Endodermal cell (in vitro differentiated cells): ENCODE measurements at regions not wholly inside any gene's neighbourhood (a gene's known extent, or its start where the extent isn't known, plus 50 kb on each side); places are given as distances from the start of the nearest gene placed in this dataset.

Experiments used
- DNase-seq: peaks from one replicate; pipeline ENCODE4 v3.0.0-alpha.2; 2017
- H3K27ac ChIP-seq: 2 replicates; pipeline ENCODE4 v1.5.1; 2013; ENCODE audit warnings: mild to moderate bottlenecking, low read depth, low read length, moderate library complexity
- H3K27me3 ChIP-seq: 2 replicates; pipeline ENCODE4 v1.6.1; 2013; ENCODE audit warnings: mild to moderate bottlenecking, low read length, moderate library complexity; ENCODE audit not compliant: insufficient read depth, control insufficient read depth, poor library complexity, severe bottlenecking
- H3K36me3 ChIP-seq: 2 replicates; pipeline ENCODE4 v1.7.0; 2013; ENCODE audit warnings: mild to moderate bottlenecking, low read length, moderate library complexity; ENCODE audit not compliant: control insufficient read depth, insufficient read depth
- H3K4me1 ChIP-seq: one replicate; pipeline ENCODE4 v1.7.0; 2013; ENCODE audit warnings: low read length; ENCODE audit not compliant: control insufficient read depth, insufficient read depth
- H3K4me3 ChIP-seq: 2 replicates; pipeline ENCODE4 v1.5.1; 2013; ENCODE audit warnings: mild to moderate bottlenecking, low read length, moderate library complexity
- H3K9ac ChIP-seq: 2 replicates; pipeline ENCODE4 v1.6.1; 2013; ENCODE audit warnings: mild to moderate bottlenecking, low read length, moderate library complexity; ENCODE audit not compliant: poor library complexity, severe bottlenecking; ENCODE audit errors: extremely low read depth
- H3K9me3 ChIP-seq: 2 replicates; pipeline ENCODE4 v1.6.1; 2013; ENCODE audit warnings: mild to moderate bottlenecking, low read length, moderate library complexity; ENCODE audit not compliant: control insufficient read depth
- H3K27ac Mint-ChIP-seq: 2 replicates; pipeline ENCODE4 v1.8.0; 2020; ENCODE audit warnings: mixed read lengths
- H3K27me3 Mint-ChIP-seq: 2 replicates; pipeline ENCODE4 v1.8.0; 2021; ENCODE audit warnings: mild to moderate bottlenecking, mixed read lengths; ENCODE audit not compliant: insufficient read depth
- H3K36me3 Mint-ChIP-seq: 2 replicates; pipeline ENCODE4 v1.8.0; 2020; ENCODE audit warnings: low read depth, mixed read lengths
- H3K4me1 Mint-ChIP-seq: 2 replicates; pipeline ENCODE4 v1.8.0; 2020; ENCODE audit warnings: mixed read lengths
- H3K4me3 Mint-ChIP-seq: 2 replicates; pipeline ENCODE4 v1.8.0; 2020; ENCODE audit warnings: mild to moderate bottlenecking, moderate library complexity, mixed read lengths
- H3K9me3 Mint-ChIP-seq: 2 replicates; pipeline ENCODE4 v1.8.0; 2020; ENCODE audit warnings: mild to moderate bottlenecking, mixed read lengths
- WGBS, 2 experiments: methylation state at CpG; one replicate each; pipeline versions ENCODE4 v1.1.5 to v1.1.7; 2013; ENCODE audit warnings: missing lambda C conversion rate in 2 of 2, mixed read lengths in 1 of 2; ENCODE audit not compliant: insufficient coverage in 1 of 2, insufficient read length in 1 of 2; 5-methylcytosine and 5-hydroxymethylcytosine counted together
- TF ChIP-seq, protein P1 (sequence below): fragments of 200-600 bp; sonication (generic); conservative IDR thresholded peaks from 2 replicates; pipeline ENCODE4 v1.5.0; 2021; ENCODE audit warnings: antibody characterized with exemption, mild to moderate bottlenecking

DNA sequence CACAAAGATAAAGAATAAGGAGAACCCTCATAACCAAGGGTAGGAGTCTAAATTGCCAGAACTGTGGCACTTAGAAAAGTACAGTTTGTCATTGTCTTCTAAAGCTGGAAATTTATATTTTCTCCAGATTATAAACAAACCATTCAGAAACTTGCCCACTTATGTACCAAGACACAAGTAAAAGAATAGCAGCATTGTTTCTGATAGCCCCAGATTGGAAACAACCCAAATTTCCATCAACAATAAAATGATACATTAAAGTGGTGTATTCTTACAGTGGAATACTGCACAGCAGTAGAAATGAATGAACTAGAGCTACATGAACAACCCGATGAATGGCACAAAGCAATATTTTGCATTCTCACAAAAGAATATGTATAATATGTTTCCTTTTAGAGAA lies 63.1 kb upstream of the PDHA1 start:
- H3K27ac Mint-ChIP-seq = no peak overlapping the region
- Histone ChIP-seq H3K27ac (no peak overlapping the region), H3K36me3 (no peaks in the 10 kb centered on the region), H3K4me1 (no peaks in the 10 kb centered on the region), H3K9me3 (peaks cover 12% of the 10 kb centered on the region), H3K4me3 (no peak overlapping the region), H3K9ac (no peak overlapping the region), H3K27me3 (no peaks in the 10 kb centered on the region)
- DNase-seq = no peak
- no CpG with 5 or more reads among the region's 1 CpG for WGBS, 2 experiments
- H3K36me3 Mint-ChIP-seq = peaks cover 2% of the 10 kb centered on the region
- H3K9me3 Mint-ChIP-seq = peaks cover 70% of the 10 kb centered on the region
- no peaks in the 10 kb centered on the region for H3K4me1 Mint-ChIP-seq
- TF ChIP-seq, protein P1, sequence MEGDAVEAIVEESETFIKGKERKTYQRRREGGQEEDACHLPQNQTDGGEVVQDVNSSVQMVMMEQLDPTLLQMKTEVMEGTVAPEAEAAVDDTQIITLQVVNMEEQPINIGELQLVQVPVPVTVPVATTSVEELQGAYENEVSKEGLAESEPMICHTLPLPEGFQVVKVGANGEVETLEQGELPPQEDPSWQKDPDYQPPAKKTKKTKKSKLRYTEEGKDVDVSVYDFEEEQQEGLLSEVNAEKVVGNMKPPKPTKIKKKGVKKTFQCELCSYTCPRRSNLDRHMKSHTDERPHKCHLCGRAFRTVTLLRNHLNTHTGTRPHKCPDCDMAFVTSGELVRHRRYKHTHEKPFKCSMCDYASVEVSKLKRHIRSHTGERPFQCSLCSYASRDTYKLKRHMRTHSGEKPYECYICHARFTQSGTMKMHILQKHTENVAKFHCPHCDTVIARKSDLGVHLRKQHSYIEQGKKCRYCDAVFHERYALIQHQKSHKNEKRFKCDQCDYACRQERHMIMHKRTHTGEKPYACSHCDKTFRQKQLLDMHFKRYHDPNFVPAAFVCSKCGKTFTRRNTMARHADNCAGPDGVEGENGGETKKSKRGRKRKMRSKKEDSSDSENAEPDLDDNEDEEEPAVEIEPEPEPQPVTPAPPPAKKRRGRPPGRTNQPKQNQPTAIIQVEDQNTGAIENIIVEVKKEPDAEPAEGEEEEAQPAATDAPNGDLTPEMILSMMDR = no peak
- H3K27me3 Mint-ChIP-seq = no peaks in the 10 kb centered on the region
- H3K4me3 Mint-ChIP-seq = no peak overlapping the region

DNA sequence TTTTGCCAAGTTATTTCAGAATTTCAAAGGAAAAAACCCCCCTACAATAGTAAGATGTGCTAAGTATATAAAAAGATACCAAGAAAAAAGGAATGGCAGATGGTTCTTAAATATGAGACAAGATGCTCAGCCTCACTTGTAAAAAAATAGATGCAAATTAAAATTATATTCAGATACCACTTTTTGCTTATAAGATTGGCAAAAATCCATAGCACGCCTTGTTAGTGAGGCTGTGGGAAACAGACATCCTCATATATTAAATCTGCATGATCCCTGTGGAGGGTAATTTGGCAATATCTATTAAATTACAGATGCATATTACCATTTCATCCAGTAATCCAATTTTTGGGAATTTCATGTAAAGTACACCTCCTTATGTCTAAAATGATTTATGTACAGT lies 62.5 kb upstream of the PDHA1 start:
- no peaks in the 10 kb centered on the region for H3K27me3 Mint-ChIP-seq
- no peak overlapping the region for H3K27ac Mint-ChIP-seq
- Histone ChIP-seq H3K36me3 (no peaks in the 10 kb centered on the region), H3K4me3 (no peak overlapping the region), H3K27me3 (no peaks in the 10 kb centered on the region), H3K4me1 (no peaks in the 10 kb centered on the region), H3K9ac (no peak overlapping the region), H3K27ac (no peak overlapping the region), H3K9me3 (peaks cover 18% of the 10 kb centered on the region)
- no peak overlapping the region for H3K4me3 Mint-ChIP-seq
- TF ChIP-seq, protein P1 = no peak
- H3K9me3 Mint-ChIP-seq = peaks cover 71% of the 10 kb centered on the region
- peaks cover 2% of the 10 kb centered on the region for H3K36me3 Mint-ChIP-seq
- no peak for DNase-seq
- WGBS, 2 experiments = no CpG with 5 or more reads among the region's 1 CpG
- H3K4me1 Mint-ChIP-seq = no peaks in the 10 kb centered on the region

DNA sequence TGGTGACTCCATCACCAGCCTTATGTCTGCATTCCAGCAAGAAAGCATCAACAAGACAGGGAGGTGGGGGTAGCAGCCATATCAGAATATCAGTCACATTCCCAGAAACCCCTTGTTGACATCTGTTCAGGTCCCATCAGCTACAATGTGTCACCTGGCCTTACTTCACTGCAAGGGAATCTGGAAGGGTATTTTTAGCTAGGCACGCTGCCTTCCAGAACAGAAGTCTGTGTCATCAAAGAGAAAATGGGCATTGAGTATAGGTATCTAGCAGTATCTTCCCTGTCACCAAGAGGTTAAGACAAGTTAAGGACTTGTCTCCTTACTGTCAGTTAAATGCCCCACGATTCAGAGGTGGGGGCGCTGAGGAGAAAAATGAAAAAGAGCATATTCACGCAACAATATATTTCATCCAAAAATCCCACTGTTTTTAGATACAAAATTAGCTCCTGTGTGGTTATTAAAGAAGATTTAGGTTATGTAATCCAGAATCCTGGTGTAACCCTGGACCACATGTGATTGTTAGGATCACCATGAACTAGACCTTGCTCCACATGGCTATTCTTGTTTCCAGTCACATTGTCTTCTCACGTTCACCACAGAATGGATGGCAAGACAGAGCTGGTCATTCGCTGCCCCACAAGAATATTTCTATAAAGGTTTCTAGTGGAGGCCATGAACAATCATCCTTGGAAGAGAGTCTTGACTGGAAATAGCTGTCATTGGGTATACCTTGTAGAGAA lies 60.0 kb upstream of the PDHA1 start:
- H3K27me3 Mint-ChIP-seq = no peaks in the 10 kb centered on the region
- no peak overlapping the region for H3K27ac Mint-ChIP-seq
- Histone ChIP-seq H3K36me3 (no peaks in the 10 kb centered on the region), H3K4me1 (no peaks in the 10 kb centered on the region), H3K4me3 (no peak overlapping the region), H3K27me3 (no peaks in the 10 kb centered on the region), H3K9ac (no peak overlapping the region), H3K9me3 (peaks cover 19% of the 10 kb centered on the region), H3K27ac (no peak overlapping the region)
- no peak for DNase-seq
- H3K9me3 Mint-ChIP-seq = peaks cover 76% of the 10 kb centered on the region
- TF ChIP-seq, protein P1 = no peak
- H3K4me3 Mint-ChIP-seq = no peak overlapping the region
- no peaks in the 10 kb centered on the region for H3K4me1 Mint-ChIP-seq
- peaks cover 2% of the 10 kb centered on the region for H3K36me3 Mint-ChIP-seq
- WGBS, 2 experiments = 100% methylated on average over 4 of the region's 6 CpGs; no CpG with 5 or more reads in 1 of the 2 experiments
